NCI-H460 (cell line): ENCODE measurements at regions not wholly inside any gene's neighbourhood (a gene's known extent, or its start where the extent isn't known, plus 50 kb on each side); places are given as distances from the start of the nearest gene placed in this dataset.

Experiments
- small RNA-seq, 2 experiments: library from RNA; depleted of rRNA; stranded (forward); fragments of <200 nt; gene quantifications; one replicate each; pipeline ENCODE3, GENCODE V24; 2014

Small RNA genes in the stretch of these regions (small RNA-seq; reads per million reads assigned to genes)
- 0 reads per million in 2 experiments for gene MIR4418
